Testis (tissue), 2 donors: ENCODE measurements at regions not wholly inside any gene's neighbourhood (a gene's known extent, or its start where the extent isn't known, plus 50 kb on each side); places are given as distances from the start of the nearest gene placed in this dataset.

Experiments
- DNase-seq: peaks from one replicate; pipeline ENCODE4 v3.0.0-alpha.2; 2019
- H3K27ac ChIP-seq, 2 donors: fragments of 200-600 bp; sonication (generic); one replicate each; pipeline ENCODE4 v1.5.1; 2019
- H3K27me3 ChIP-seq: fragments of 200-600 bp; sonication (generic); one replicate; pipeline ENCODE4 v1.5.1; 2019
- H3K36me3 ChIP-seq: fragments of 200-600 bp; sonication (generic); one replicate; pipeline ENCODE4 v1.5.1; 2017; ENCODE audit warnings: low read depth; ENCODE audit errors: missing control alignments
- H3K4me1 ChIP-seq: fragments of 200-600 bp; sonication (generic); one replicate; pipeline ENCODE4 v1.5.1; 2019
- H3K4me3 ChIP-seq, 2 donors: fragments of 200-600 bp; sonication (generic); one replicate each; pipeline ENCODE4 v1.5.1; 2017 to 2019
- H3K9me3 ChIP-seq: fragments of 200-600 bp; sonication (generic); one replicate; pipeline ENCODE4 v1.5.1; 2017
- CTCF ChIP-seq, 3 experiments: fragments of 450-650 bp in 2 of 3; fragments of 200-600 bp in 1 of 3; sonication (generic) in 1 of 3; IDR thresholded peaks; one replicate each; pipeline ENCODE4 v1.5.1; 2016 to 2019; ENCODE audit warnings: antibody characterized with exemption in 3 of 3, mild to moderate bottlenecking in 2 of 3, moderate library complexity in 1 of 3
- POLR2A ChIP-seq: fragments of 450-650 bp; IDR thresholded peaks from one replicate; pipeline ENCODE4 v1.6.1; 2017; ENCODE audit warnings: antibody characterized with exemption, mild to moderate bottlenecking, moderate library complexity
- WGBS, 2 donors: methylation state at CpG; one replicate each; pipeline ENCODE4 v1.1.5; 2018; 5-methylcytosine and 5-hydroxymethylcytosine counted together
- intact Hi-C: fragments of 100-400 bp; cut with DNase I; formaldehyde crosslinking; loops from one replicate; pipeline ENCODE4 v1.15.1; 2023; ENCODE audit warnings: low total_unique reads

- DNase-seq, result no peak
- intact Hi-C loops, result no loop called here
- H3K9me3 ChIP-seq, result no peaks in the 10 kb centered on the region
- H3K4me1 ChIP-seq, result no peaks in the 10 kb centered on the region
- TF ChIP-seq POLR2A, result no peak
- no peak for TF ChIP-seq CTCF (IDR thresholded peaks at IDR 0.05)
- H3K27me3 ChIP-seq, result no peaks in the 10 kb centered on the region
- no peak overlapping the region for H3K4me3 ChIP-seq
- H3K36me3 ChIP-seq, result no peaks in the 10 kb centered on the region
- no peak overlapping the region for H3K27ac ChIP-seq
Measured at GRCh38 chr3:94292151-94292550, 229.3 kb downstream of the NSUN3 start.

GRCh38 chr3:94293793-94294195 lies 230.9 kb downstream of the NSUN3 start:
- DNase-seq, result no peak
- Histone ChIP-seq H3K4me3 (no peak overlapping the region), H3K4me1 (no peaks in the 10 kb centered on the region), H3K9me3 (no peaks in the 10 kb centered on the region), H3K27me3 (no peaks in the 10 kb centered on the region), H3K36me3 (no peaks in the 10 kb centered on the region), H3K27ac (no peak overlapping the region)
- intact Hi-C loops, result no loop called here
- TF ChIP-seq CTCF (IDR thresholded peaks at IDR 0.05) (no peak), POLR2A (no peak)

GRCh38 chr3:94294806-94295205 lies 231.9 kb downstream of the NSUN3 start:
- 86 to 100% methylated on average over 1 of the region's 1 CpG for WGBS, 2 donors
- intact Hi-C loops, result no loop called here

GRCh38 chr3:94299716-94300115 lies 236.9 kb downstream of the NSUN3 start:
- no peak for DNase-seq
- H3K4me3 ChIP-seq, result no peak overlapping the region
- no peak for TF ChIP-seq CTCF (IDR thresholded peaks at IDR 0.05)
- no peak for TF ChIP-seq POLR2A
- H3K36me3 ChIP-seq, result no peaks in the 10 kb centered on the region
- no peaks in the 10 kb centered on the region for H3K9me3 ChIP-seq
- intact Hi-C loops, result no loop called here
- H3K4me1 ChIP-seq, result peaks cover 10% of the 10 kb centered on the region
- H3K27ac ChIP-seq, result no peak overlapping the region
- no peaks in the 10 kb centered on the region for H3K27me3 ChIP-seq

More at GRCh38 chr3:94294806-94295205, 231.9 kb downstream of the NSUN3 start:
- H3K9me3 ChIP-seq, result no peaks in the 10 kb centered on the region
- H3K27me3 ChIP-seq, result no peaks in the 10 kb centered on the region
- H3K4me1 ChIP-seq, result no peaks in the 10 kb centered on the region
- H3K36me3 ChIP-seq, result no peaks in the 10 kb centered on the region
- H3K4me3 ChIP-seq, result no peak overlapping the region
- H3K27ac ChIP-seq, result no peak overlapping the region
- DNase-seq, result no peak
- TF ChIP-seq CTCF (IDR thresholded peaks at IDR 0.05) (no peak), POLR2A (no peak)

GRCh38 chr3:94301366-94301765 lies 238.5 kb downstream of the NSUN3 start:
- no peak for DNase-seq
- TF ChIP-seq CTCF (IDR thresholded peaks at IDR 0.05) (no peak), POLR2A (no peak)
- Histone ChIP-seq H3K4me1 (peaks cover 13% of the 10 kb centered on the region), H3K9me3 (no peaks in the 10 kb centered on the region), H3K4me3 (no peak overlapping the region), H3K36me3 (no peaks in the 10 kb centered on the region), H3K27me3 (no peaks in the 10 kb centered on the region), H3K27ac (no peak overlapping the region)
- whole genome bisulfite sequencing, 2 donors, result 89 to 92% methylated on average over 1 of the region's 1 CpG
- intact Hi-C loops, result no loop called here
